HG03097 (cell line): ENCODE measurements at regions not wholly inside any gene's neighbourhood (a gene's known extent, or its start where the extent isn't known, plus 50 kb on each side); places are given as distances from the start of the nearest gene placed in this dataset.
"Not testable (repeated sequence)": the region's sequence is repeated elsewhere in the genome, so short reads cannot be mapped to it uniquely, and the experiment has no call there.

Experiments used
- ATAC-seq: cut with Tn5 transposase; IDR thresholded peaks from one replicate; pipeline ENCODE4 v1.9.1; 2021; ENCODE audit not compliant: unreplicated experiment, low FRiP score

DNA sequence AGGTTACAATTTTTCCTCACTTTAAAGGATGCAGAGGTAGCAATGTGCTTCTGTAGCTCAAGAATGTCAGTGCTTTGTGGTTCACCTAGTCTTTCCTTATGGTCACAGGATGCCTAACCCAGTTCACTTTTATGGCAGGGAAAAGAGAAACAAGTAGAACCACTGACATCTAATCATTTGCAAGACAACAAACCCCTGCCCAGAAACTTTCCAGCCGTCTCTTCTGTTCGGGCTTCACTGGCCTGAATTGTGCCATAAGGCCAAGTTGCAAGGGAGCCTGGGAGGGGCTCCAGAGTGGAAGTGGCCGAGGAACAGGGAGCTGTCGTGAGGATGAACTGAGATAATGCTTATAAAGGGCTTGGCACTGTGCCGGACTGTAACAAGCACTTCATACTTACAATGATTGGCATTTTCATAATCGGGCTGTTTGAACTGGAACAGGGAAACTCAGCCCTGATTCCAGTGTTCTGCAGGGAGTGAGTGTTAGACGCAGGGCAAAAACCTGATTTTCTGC, 212.6 kb downstream of the BCAS1 start:
- ATAC-seq = no peak

DNA sequence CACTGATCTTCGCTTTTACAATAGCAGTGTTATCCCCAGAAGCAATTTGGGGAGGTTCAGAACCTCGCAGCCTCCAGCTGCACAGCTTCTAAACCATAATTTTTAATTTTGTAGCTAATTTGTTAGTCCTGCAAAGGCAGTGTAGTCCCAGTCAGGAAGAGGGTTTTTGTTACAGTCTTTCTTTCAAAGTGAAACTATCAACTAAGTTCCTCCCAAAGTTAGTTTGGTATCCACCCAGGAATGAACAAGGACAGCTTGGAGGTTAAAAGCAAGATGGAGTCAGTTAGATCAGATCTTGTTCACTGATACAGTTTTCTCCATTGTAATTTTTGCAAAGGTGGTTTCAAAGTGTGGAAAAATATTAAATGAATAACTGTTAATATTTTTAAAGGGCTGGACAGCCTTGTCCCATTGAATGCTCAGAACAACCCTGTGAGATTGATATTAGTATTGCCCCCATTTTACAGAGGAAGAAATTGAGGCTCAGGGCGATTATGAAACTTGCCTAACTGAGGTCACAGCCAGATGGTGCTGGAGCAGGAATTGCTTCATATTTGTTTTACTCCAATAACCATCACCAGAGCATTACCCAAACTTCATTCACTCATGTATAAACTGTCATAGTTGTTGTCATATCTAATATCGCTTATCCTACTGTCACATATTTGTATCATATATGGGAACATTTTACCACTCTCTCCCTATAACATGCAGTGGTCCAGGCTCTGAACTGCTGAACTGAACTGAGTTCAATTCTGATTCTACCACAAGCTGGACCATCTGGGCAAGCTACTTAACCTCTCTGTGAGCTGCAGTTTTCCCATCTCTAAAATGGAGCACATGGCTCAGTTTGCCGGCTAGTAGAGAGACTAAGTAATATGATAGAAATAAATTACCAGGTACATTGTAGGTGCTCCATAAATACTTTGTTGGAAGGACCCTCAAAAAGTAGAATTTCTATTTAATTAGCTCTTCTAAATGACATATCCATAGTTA, 213.8 kb downstream of the BCAS1 start:
- no peak for ATAC-seq

DNA sequence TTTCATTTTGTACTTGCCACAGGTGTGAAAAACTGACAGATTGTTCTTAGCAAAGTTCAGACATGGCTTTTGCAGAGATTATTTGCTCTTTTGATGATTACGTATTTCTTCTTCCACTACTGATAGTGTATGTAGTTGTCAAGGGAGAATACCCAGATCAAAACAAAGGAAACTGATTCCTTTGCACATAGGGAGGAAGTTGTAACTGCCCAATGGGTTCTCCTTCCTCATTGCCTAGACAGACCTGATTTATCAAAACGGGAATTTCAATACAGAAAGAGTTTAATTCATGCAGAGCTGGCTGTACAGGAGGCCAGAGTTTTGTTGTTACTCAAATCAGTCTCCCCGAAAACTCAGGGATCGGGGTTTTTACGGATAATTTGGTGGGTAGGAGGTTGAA, 214.7 kb downstream of the BCAS1 start:
- ATAC-seq = no peak

DNA sequence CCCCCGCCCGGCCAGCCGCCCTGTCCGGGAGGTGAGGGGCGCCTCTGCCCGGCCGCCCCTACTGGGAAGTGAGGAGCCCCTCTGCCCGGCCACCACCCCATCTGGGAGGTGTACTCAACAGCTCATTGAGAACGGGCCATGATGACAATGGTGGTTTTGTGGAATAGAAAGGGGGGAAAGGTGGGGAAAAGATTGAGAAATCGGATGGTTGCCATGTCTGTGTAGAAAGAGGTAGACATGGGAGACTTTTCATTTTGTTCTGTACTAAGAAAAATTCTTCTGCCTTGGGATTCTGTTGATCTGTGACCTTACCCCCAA, 215.8 kb downstream of the BCAS1 start:
- ATAC-seq = not testable (repeated sequence)

- ATAC-seq = no peak
Measured at GRCh38 chr20:53853111-53853713, 217.2 kb downstream of the BCAS1 start.

DNA sequence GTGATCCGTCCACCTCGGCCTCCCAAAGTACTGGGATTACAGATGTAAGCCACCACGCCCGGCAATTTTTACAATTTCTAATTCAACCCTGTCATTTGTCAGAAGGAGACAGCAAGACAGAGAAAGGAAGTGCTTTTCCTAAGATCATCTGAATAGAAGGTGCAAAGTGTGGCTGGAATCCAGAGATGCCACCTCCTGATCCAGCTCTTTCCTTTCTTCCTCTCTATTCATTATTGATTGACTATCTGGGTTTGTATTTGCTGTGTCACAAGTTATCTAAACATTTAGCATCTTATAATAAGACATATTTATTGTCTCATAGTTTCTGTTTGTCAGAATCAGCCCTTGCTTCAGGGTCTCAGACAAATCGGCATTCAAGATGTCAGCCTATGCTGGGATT, 217.7 kb downstream of the BCAS1 start:
- ATAC-seq = no peak

DNA sequence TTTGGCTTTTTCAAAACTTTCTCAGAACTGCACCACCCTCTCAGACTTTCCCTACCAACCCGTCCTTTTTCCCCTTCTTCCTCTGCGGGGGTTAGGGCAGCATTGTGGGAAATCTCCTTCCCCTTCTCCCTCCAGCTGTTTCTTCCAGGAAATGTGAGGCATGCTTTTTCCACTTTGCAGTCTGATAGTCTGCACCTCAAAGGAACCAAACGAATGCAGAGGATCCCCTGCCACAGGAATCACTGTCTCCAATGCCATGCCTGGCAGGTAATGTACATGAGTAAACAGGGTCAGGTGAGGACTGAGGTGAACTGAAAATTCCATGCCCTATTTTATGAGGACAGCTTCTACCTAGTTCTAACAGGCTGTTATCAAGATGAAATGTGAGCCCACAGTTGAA, 218.4 kb downstream of the BCAS1 start:
- ATAC-seq = no peak

GRCh38 chr20:53850319-53850718, 220.1 kb downstream of the BCAS1 start:
- ATAC-seq = no peak

GRCh38 chr20:53849471-53850059, 220.8 kb downstream of the BCAS1 start:
- no peak for ATAC-seq

- no peak for ATAC-seq
Measured at GRCh38 chr20:53848304-53848703, 222.1 kb downstream of the BCAS1 start.

DNA sequence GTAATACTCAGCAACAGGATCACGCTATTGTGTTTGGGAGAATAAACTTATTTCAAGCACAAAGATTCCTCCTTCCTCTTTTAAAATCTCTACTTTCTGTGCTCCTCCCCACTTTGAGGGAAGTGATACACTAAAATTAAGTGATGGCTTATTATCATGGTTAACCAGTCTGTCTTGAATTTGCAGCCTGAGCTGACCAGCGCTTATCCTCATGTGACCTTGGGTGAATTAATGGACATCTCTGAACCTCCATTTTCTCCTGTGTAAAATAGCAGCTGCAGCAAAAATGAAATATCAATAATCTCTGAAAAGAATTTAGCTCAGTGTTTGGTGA, 222.6 kb downstream of the BCAS1 start:
- no peak for ATAC-seq

- ATAC-seq = no peak
Measured at GRCh38 chr20:53847139-53847836, 223.1 kb downstream of the BCAS1 start.

DNA sequence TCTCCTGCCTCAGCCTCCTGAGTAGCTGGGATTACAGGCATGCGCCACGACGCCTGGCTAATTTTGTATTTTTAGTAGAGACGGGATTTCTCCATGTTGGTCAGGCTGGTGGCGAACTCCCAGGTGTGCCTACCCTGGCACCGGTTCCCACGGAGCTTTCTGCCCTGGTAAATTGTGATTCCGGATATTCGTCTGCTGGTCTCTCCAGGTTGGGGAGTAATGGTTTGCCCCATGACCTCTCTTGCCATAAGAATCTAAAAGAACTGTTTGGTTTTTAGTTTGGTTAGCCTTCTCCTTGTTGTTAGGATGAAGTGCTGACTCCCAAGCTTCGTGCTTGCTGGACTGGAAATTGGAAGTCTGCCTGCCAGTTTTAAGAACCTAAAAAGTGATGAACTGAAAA, 223.8 kb downstream of the BCAS1 start:
- no peak for ATAC-seq

DNA sequence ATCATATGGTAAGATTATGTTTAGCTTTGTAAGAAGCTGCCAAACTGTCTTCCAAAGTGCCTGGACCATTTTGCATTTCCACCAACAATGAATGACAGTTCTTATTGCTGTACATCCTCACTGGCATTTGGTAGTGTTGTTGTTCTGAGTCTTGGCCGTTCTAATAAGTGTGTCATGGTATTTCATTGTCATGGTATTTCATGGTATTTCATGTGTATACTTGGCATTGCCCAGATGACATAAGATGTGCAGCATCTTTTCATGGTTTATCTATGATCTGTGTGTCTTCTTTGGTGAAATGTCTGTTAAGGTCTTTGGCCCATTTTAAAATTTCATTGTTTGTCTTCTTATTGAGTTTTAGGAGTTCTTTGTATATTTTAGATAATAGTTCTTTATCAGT, 224.4 kb downstream of the BCAS1 start:
- ATAC-seq = no peak

GRCh38 chr20:53844259-53844658, 226.1 kb downstream of the BCAS1 start:
- no peak for ATAC-seq

GRCh38 chr20:53843645-53844044, 226.7 kb downstream of the BCAS1 start:
- ATAC-seq = no peak

GRCh38 chr20:53842301-53843099, 227.9 kb downstream of the BCAS1 start:
- no peak for ATAC-seq

DNA sequence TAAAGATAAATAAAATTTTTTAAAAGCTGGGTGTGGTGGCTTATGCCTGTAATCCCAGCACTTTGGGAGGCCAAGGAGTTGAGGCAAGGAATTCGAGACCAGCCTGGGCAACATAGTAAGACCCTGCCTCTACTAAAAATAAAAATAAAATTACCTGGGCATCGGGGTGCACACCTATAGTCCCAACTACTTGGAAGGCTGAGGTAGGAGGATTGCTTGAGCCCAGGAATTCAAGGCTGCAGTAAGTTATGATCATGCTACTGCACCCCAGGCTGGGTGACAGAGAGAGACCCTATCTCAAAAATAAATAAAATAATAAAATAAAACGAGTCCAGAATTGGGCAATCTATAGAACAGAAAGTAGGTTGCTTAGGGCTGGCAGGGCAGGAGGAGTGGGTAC, 228.7 kb downstream of the BCAS1 start:
- ATAC-seq = no peak

GRCh38 chr20:53840532-53840931, 229.9 kb downstream of the BCAS1 start:
- no peak for ATAC-seq

- ATAC-seq = peak; percentile 52
Measured at GRCh38 chr20:53839423-53840176, 230.8 kb downstream of the BCAS1 start.
